H9 (cell line): ENCODE measurements at regions not wholly inside any gene's neighbourhood (a gene's known extent, or its start where the extent isn't known, plus 50 kb on each side); places are given as distances from the start of the nearest gene placed in this dataset.

Experiments used
- DNase-seq: peaks from one replicate; pipeline ENCODE4 v3.0.0-alpha.2; 2017
- H2AFZ ChIP-seq: one replicate; pipeline ENCODE4 v1.6.1; 2013; ENCODE audit warnings: mild to moderate bottlenecking, low read length, control low read depth, moderate library complexity
- H2AK5ac ChIP-seq: 2 replicates; pipeline ENCODE4 v1.6.1; 2013; ENCODE audit warnings: low read length, control low read depth, mixed read lengths; ENCODE audit not compliant: insufficient read length
- H2BK120ac ChIP-seq: one replicate; pipeline ENCODE4 v1.6.1; 2013; ENCODE audit warnings: low read depth, mild to moderate bottlenecking, low read length, control low read depth, inconsistent platforms; ENCODE audit not compliant: poor library complexity, severe bottlenecking
- H2BK12ac ChIP-seq: 2 replicates; pipeline ENCODE4 v1.6.1; 2013; ENCODE audit warnings: low read length, control low read depth, mixed read lengths, low read depth; ENCODE audit not compliant: insufficient read length
- H2BK15ac ChIP-seq: 2 replicates; pipeline ENCODE4 v1.6.1; 2013; ENCODE audit warnings: low read depth, low read length, control low read depth
- H2BK20ac ChIP-seq: one replicate; pipeline ENCODE4 v1.6.1; 2013; ENCODE audit warnings: low read depth, mild to moderate bottlenecking, low read length, control low read depth, inconsistent platforms; ENCODE audit not compliant: poor library complexity, severe bottlenecking
- H2BK5ac ChIP-seq: 2 replicates; pipeline ENCODE4 v1.6.1; 2013; ENCODE audit warnings: low read length, control low read depth, mixed read lengths; ENCODE audit not compliant: insufficient read length
- H3K14ac ChIP-seq: 2 replicates; pipeline ENCODE4 v1.6.1; 2013; ENCODE audit warnings: low read length, control low read depth; ENCODE audit not compliant: insufficient read depth
- H3K18ac ChIP-seq: 2 replicates; pipeline ENCODE4 v1.6.1; 2013; ENCODE audit warnings: low read depth, mild to moderate bottlenecking, mixed read lengths, low read length, control low read depth; ENCODE audit not compliant: insufficient read length
- H3K23ac ChIP-seq: 2 replicates; pipeline ENCODE4 v1.6.1; 2013; ENCODE audit warnings: low read length, control low read depth, mixed read lengths, low read depth; ENCODE audit not compliant: insufficient read length
- H3K23me2 ChIP-seq: 2 replicates; pipeline ENCODE4 v1.6.1; 2013; ENCODE audit warnings: low read depth, mild to moderate bottlenecking, mixed read lengths, low read length, control low read depth; ENCODE audit not compliant: insufficient read length, poor library complexity, severe bottlenecking
- H3K27ac ChIP-seq: 2 replicates; pipeline ENCODE4 v1.5.1; 2013; ENCODE audit warnings: low read length, control low read depth, mixed read lengths, low read depth; ENCODE audit not compliant: insufficient read length
- H3K27me3 ChIP-seq: 2 replicates; pipeline ENCODE4 v1.6.1; 2013; ENCODE audit warnings: low read length, control low read depth, inconsistent platforms; ENCODE audit not compliant: insufficient read depth
- H3K4ac ChIP-seq: 2 replicates; pipeline ENCODE4 v1.6.1; 2013; ENCODE audit warnings: low read depth, mild to moderate bottlenecking, control low read depth, inconsistent platforms, low read length, moderate library complexity
- H3K4me1 ChIP-seq: 2 replicates; pipeline ENCODE4 v1.6.1; 2013; ENCODE audit warnings: low read length, control low read depth, inconsistent platforms; ENCODE audit not compliant: insufficient read depth
- H3K4me2 ChIP-seq: 2 replicates; pipeline ENCODE4 v1.6.1; 2013; ENCODE audit warnings: low read length, control low read depth, mixed read lengths; ENCODE audit not compliant: insufficient read length, insufficient read depth
- H3K56ac ChIP-seq: 2 replicates; pipeline ENCODE4 v1.6.1; 2013; ENCODE audit warnings: low read depth, mild to moderate bottlenecking, mixed read lengths, low read length, control low read depth; ENCODE audit not compliant: insufficient read length
- H3K79me1 ChIP-seq: 2 replicates; pipeline ENCODE4 v1.6.1; 2013; ENCODE audit warnings: low read depth, mild to moderate bottlenecking, moderate library complexity, low read length, control low read depth, inconsistent platforms; ENCODE audit not compliant: insufficient read depth, poor library complexity, severe bottlenecking
- H3K79me2 ChIP-seq: 2 replicates; pipeline ENCODE4 v1.6.1; 2013; ENCODE audit warnings: low read length, control low read depth, inconsistent platforms; ENCODE audit not compliant: insufficient read depth
- H3K9ac ChIP-seq: 2 replicates; pipeline ENCODE4 v1.6.1; 2013; ENCODE audit warnings: low read length, control low read depth, mixed read lengths; ENCODE audit not compliant: insufficient read length; ENCODE audit errors: extremely low read depth
- H3K9me3 ChIP-seq: one replicate; pipeline ENCODE4 v1.6.1; 2013; ENCODE audit warnings: low read depth, low read length, inconsistent platforms; ENCODE audit not compliant: control insufficient read depth
- H3T11ph ChIP-seq: one replicate; pipeline ENCODE4 v1.6.1; 2013; ENCODE audit warnings: mild to moderate bottlenecking, low read length, control low read depth, inconsistent platforms
- H4K20me1 ChIP-seq: one replicate; pipeline ENCODE4 v1.6.1; 2013; ENCODE audit not compliant: control insufficient read depth, insufficient read length, insufficient read depth
- H4K5ac ChIP-seq: 2 replicates; pipeline ENCODE4 v1.6.1; 2013; ENCODE audit warnings: low read depth, mild to moderate bottlenecking, mixed read lengths, low read length, control low read depth; ENCODE audit not compliant: insufficient read length
- H4K8ac ChIP-seq: replicated peaks from 2 replicates; pipeline ENCODE4 v1.6.1; 2013; ENCODE audit warnings: low read length, control low read depth, mixed read lengths, low read depth; ENCODE audit not compliant: insufficient read length
- H4K91ac ChIP-seq: 2 replicates; pipeline ENCODE4 v1.6.1; 2013; ENCODE audit warnings: low read depth, mild to moderate bottlenecking, moderate library complexity, mixed read lengths, low read length, control low read depth; ENCODE audit not compliant: insufficient read length
- H3K27ac Mint-ChIP-seq, 3 experiments: 2 replicates in 2 of 3; 3 replicates in 1 of 3; pipeline ENCODE4 v1.8.0; 2020 to 2021; ENCODE audit warnings: mixed read lengths in 3 of 3, mild to moderate bottlenecking in 1 of 3, moderate library complexity in 1 of 3
- H3K27me3 Mint-ChIP-seq: 2 replicates; pipeline ENCODE4 v1.8.0; 2021; ENCODE audit warnings: low read depth, mild to moderate bottlenecking, moderate library complexity, mixed read lengths
- H3K36me3 Mint-ChIP-seq, 3 experiments: 2 replicates in 2 of 3; 3 replicates in 1 of 3; pipeline ENCODE4 v1.8.0; 2020 to 2021; ENCODE audit warnings: low read depth in 3 of 3, mixed read lengths in 3 of 3; ENCODE audit not compliant: insufficient read depth in 1 of 3
- H3K4me1 Mint-ChIP-seq, 2 experiments: 2 replicates each; pipeline ENCODE4 v1.8.0; 2020; ENCODE audit warnings: mixed read lengths in 2 of 2
- H3K4me3 Mint-ChIP-seq, 2 experiments: 2 replicates in 1 of 2; 3 replicates in 1 of 2; pipeline ENCODE4 v1.8.0; 2020 to 2021; ENCODE audit warnings: mild to moderate bottlenecking in 2 of 2, mixed read lengths in 2 of 2, moderate library complexity in 1 of 2
- H3K9me3 Mint-ChIP-seq, 2 experiments: 2 replicates in 1 of 2; 3 replicates in 1 of 2; pipeline ENCODE4 v1.8.0; 2020; ENCODE audit warnings: mild to moderate bottlenecking in 2 of 2, mixed read lengths in 2 of 2, moderate library complexity in 1 of 2
- WGBS: extraction: QIAGEN DNeasy Blood & Tissue Kit; methylation state at CpG from one replicate; pipeline ENCODE4 v1.1.7; 2013; ENCODE audit warnings: missing lambda C conversion rate, low lambda C conversion rate, mixed read lengths; ENCODE audit not compliant: insufficient read length; ENCODE audit errors: extremely low coverage; 5-methylcytosine and 5-hydroxymethylcytosine counted together
- TF ChIP-seq, protein P1 (sequence below): fragments of 200-600 bp; sonication (generic); conservative IDR thresholded peaks from 3 replicates; pipeline ENCODE4 v1.8.0; 2021; ENCODE audit warnings: antibody characterized with exemption, mild to moderate bottlenecking

DNA sequence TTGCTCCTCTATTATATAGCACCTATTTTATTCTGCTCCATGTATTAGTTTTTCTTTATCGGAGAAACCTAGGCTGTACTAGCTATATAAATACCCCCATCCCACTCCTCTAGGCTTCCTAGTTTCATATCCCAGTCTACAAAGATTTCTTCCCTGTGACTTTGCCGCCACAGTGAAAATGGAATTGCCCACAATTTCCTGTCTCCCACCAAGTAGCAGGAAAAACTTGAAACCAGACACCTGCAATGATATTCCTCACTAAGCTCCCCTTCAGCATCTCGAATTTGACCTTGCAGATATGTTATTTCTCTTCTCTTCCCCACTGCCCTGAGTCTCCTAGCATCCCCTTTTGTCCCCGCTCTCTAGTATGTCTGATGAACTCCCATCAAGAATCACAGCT, 685.8 kb upstream of the CCDC54 start:
- Histone ChIP-seq H3K79me2 (no peaks in the 10 kb centered on the region), H3K9ac (no peak overlapping the region), H3K4ac (no peak overlapping the region), H3K14ac (no peak overlapping the region), H2AK5ac (no peak overlapping the region), H3K27me3 (no peaks in the 10 kb centered on the region), H3K27ac (no peak overlapping the region), H2BK5ac (no peak overlapping the region), H4K20me1 (no peaks in the 10 kb centered on the region), H2AFZ (no peak overlapping the region), H3K9me3 (no peaks in the 10 kb centered on the region), H2BK15ac (no peak overlapping the region), H3K18ac (no peak overlapping the region), H3T11ph (no peak overlapping the region), H4K5ac (no peak overlapping the region), H4K91ac (no peak overlapping the region), H3K4me2 (no peak overlapping the region), H3K23me2 (no peaks in the 10 kb centered on the region), H3K56ac (no peak overlapping the region), H3K4me1 (no peaks in the 10 kb centered on the region), H2BK20ac (no peak overlapping the region), H3K23ac (no peak overlapping the region), H2BK120ac (no peak overlapping the region), H3K79me1 (no peaks in the 10 kb centered on the region), H4K8ac (no peak overlapping the region), H2BK12ac (no peak overlapping the region)
- TF ChIP-seq, protein P1, sequence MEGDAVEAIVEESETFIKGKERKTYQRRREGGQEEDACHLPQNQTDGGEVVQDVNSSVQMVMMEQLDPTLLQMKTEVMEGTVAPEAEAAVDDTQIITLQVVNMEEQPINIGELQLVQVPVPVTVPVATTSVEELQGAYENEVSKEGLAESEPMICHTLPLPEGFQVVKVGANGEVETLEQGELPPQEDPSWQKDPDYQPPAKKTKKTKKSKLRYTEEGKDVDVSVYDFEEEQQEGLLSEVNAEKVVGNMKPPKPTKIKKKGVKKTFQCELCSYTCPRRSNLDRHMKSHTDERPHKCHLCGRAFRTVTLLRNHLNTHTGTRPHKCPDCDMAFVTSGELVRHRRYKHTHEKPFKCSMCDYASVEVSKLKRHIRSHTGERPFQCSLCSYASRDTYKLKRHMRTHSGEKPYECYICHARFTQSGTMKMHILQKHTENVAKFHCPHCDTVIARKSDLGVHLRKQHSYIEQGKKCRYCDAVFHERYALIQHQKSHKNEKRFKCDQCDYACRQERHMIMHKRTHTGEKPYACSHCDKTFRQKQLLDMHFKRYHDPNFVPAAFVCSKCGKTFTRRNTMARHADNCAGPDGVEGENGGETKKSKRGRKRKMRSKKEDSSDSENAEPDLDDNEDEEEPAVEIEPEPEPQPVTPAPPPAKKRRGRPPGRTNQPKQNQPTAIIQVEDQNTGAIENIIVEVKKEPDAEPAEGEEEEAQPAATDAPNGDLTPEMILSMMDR, result no peak
- H3K27me3 Mint-ChIP-seq, result no peaks in the 10 kb centered on the region
- no peak overlapping the region for H3K27ac Mint-ChIP-seq
- no CpG with 5 or more reads among the region's 4 CpGs for WGBS
- H3K4me3 Mint-ChIP-seq, result no peak overlapping the region
- no peak for DNase-seq
- peaks cover 0 to 4% of the 10 kb centered on the region in 2 experiments; a peak in 1 of 4 replicates for H3K4me1 Mint-ChIP-seq
- H3K36me3 Mint-ChIP-seq, result no peaks in the 10 kb centered on the region
- H3K9me3 Mint-ChIP-seq, result no peaks in the 10 kb centered on the region
